ENCODE measurements at regions not wholly inside any gene's neighbourhood (a gene's known extent, or its start where the extent isn't known, plus 50 kb on each side); places are given as distances from the start of the nearest gene placed in this dataset.

- TF ChIP-seq, protein P1, sequence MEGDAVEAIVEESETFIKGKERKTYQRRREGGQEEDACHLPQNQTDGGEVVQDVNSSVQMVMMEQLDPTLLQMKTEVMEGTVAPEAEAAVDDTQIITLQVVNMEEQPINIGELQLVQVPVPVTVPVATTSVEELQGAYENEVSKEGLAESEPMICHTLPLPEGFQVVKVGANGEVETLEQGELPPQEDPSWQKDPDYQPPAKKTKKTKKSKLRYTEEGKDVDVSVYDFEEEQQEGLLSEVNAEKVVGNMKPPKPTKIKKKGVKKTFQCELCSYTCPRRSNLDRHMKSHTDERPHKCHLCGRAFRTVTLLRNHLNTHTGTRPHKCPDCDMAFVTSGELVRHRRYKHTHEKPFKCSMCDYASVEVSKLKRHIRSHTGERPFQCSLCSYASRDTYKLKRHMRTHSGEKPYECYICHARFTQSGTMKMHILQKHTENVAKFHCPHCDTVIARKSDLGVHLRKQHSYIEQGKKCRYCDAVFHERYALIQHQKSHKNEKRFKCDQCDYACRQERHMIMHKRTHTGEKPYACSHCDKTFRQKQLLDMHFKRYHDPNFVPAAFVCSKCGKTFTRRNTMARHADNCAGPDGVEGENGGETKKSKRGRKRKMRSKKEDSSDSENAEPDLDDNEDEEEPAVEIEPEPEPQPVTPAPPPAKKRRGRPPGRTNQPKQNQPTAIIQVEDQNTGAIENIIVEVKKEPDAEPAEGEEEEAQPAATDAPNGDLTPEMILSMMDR (IDR thresholded peaks at IDR 0.05): no peak
These were observed 332.5 kb upstream of the TBL1XR1 start for GRCh38 chr3:177529716-177530335.

- TF ChIP-seq, protein P1 (IDR thresholded peaks at IDR 0.05): no peak
These were observed 333.6 kb upstream of the TBL1XR1 start for GRCh38 chr3:177530908-177531307.

- TF ChIP-seq, protein P1 (IDR thresholded peaks at IDR 0.05): no peak
These were observed 339.6 kb upstream of the TBL1XR1 start for GRCh38 chr3:177536873-177537272.

GRCh38 chr3:177537612-177538011, 340.3 kb upstream of the TBL1XR1 start:
- TF ChIP-seq, protein P1 (IDR thresholded peaks at IDR 0.05): no peak

- TF ChIP-seq, protein P1 (IDR thresholded peaks at IDR 0.05): no peak
These were observed 340.9 kb upstream of the TBL1XR1 start for GRCh38 chr3:177538048-177538749.

- TF ChIP-seq, protein P1 (IDR thresholded peaks at IDR 0.05): no peak
These were observed 341.8 kb upstream of the TBL1XR1 start for GRCh38 chr3:177538750-177539730.

DNA sequence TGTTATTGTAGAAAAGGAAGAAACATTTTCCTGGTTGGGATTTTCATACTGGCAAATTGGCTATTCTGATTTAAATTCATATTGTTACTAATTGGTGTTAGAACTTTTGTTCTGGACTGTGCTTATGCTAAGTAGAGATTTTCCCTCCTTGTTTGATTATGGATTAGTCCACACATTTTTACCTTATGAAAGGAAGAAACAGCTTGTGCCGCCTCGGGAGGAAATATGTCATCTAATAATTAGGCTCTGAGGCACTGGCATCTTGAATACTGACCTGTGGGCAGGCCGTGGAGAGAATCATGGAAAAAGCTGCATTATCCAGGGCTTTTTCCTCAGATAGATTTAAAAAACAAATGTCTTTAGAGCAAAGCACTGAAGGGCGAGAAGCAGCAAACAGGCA, 344.3 kb upstream of the TBL1XR1 start:
- TF ChIP-seq, protein P1 (IDR thresholded peaks at IDR 0.05): no peak

All from LNCAP (cell line).